HG03097 (cell line): ENCODE measurements at regions not wholly inside any gene's neighbourhood (a gene's known extent, or its start where the extent isn't known, plus 50 kb on each side); places are given as distances from the start of the nearest gene placed in this dataset.

Experiments used
- ATAC-seq: cut with Tn5 transposase; IDR thresholded peaks from one replicate; pipeline ENCODE4 v1.9.1; 2021; ENCODE audit not compliant: unreplicated experiment, low FRiP score

DNA sequence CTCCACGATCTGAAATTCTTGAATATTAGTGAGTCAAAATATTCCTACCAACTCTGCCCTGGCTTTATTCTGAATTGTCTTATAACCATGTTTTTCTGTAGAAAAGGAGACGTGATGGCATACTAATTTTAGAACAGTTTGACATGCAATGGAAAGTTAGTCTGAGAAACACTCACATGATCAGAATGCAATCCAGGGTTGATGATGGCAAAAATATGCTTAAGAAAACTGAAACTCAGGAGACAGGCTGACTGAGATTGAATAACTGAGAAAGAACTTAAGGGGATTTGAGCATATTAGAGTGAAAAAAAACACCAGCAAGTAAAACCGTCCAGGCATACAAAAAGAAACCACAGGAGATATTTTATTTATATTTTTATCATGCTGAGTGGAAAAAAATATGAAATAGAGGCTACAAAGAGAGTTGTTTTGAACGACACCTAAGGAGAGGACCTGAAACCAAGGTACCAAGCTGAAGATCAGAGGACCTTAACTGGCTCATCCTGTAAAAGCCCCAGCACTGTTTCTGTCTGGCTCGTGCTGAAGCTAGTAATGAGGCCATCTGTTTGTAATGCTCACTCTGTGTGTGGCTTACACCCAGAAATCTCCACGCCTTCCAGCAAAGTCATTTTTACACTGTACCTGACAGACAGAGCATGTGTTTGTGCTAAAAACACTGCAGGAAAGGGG, 437.2 kb upstream of the PKDCC start:
- ATAC-seq = no peak

DNA sequence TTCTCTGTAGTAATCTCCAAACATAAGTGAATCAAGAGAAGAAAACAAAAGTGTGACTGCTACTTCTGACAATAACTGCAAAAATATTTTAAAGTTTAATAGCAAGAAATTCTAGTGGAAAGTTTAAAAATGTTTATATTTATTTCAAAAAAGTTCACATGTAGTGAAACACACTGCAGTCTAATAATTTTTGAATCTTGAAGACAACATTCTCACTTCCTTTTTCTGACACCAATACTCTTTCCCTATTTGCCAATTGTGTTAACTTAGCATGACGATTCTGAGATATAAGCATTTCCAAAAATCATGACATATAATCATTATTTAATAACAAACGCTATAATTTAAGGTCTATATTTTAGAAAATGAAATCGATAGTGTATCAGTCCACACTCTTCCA, 429.1 kb upstream of the PKDCC start:
- no peak for ATAC-seq

DNA sequence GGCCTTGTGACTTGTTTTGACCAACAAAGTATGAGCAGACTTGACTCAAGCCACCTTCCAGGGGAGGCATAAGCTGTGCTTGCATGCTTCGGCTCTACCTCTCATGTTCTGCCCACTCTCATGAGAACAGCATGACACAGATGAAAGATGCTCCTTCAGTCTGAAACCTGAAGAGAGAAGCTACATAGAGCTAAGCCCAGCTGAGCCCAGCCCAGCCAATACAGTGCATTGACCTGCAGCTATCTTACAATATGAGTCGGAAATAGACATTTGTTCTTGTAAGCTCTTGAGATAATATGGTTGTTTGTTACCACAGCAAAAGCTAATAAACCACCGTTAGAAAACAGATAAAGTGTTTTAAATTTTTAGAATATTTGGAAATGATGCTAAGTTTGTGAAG, 426.7 kb upstream of the PKDCC start:
- no peak for ATAC-seq

DNA sequence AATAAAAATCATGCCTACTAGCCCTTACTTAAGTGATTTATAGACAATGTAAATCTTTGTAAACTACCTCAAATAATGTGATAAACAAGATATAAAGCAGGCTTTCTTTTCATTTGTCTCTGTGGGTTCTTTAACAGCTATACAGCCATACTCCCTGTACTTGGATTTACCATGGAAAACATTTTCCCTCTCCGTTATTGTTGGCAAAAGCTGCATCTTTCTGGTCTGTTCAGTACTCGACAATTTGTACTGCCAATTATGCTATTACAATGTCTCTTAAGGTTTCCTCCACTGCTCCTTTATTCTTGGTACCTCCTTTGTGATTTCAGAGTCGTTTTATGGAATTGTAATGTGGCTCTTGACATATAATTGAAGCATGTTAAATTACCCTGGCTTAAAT, 426.3 kb upstream of the PKDCC start:
- ATAC-seq = no peak

DNA sequence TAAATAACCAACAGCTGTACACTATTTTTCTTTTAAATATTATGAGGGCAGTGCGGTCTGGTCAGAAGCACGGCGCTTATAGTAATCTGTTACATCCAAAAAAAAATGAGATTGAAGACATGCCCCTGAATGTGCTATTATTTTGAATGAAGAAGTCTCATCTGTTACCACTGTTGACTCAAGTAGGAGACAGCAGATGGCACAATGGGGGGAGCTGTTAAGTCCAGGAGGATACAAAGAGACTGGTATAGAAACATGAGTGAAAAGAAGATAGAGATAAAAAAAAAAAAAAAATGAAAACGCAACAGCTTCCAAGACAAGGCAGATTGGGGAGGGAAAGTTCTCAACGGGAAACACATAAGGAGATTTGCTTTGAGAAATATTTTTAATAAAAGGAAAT, 425.5 kb upstream of the PKDCC start:
- no peak for ATAC-seq

DNA sequence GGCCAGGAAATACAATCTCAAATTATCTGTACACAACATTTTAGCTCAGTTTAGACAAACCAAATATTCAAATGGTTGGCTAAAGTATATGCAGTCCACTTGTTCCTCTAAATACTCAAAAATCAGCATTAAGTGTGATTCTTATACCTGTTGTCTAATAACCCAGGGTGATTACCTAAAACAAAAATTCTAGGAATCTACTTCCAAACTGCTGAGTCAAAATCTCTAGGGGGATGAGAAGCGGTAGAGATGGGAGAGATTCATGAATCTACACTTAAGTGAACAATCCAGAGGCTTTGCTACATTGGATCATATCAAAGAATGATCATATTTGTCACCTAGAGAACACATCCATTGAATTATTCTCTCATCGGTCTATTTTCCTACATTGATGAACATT, 420.9 kb upstream of the PKDCC start:
- no peak for ATAC-seq

DNA sequence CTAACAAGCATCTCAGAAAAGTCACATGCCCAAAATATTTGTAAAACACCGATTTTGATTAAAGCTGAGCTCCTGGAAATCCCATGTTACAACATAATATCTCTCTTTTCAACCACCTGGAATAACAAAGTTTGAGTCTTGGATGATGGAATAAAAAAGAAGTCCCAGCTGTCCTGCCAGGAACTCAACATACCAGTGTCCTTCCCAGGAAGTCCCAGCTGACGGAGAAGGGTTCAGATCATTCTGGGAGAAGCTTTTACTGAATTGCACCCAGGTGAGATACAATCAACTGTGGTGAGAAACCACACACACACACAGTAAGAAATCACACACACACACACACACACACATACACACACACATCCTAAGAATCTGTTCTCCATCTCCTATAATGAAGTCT, 413.1 kb upstream of the PKDCC start:
- ATAC-seq = no peak

DNA sequence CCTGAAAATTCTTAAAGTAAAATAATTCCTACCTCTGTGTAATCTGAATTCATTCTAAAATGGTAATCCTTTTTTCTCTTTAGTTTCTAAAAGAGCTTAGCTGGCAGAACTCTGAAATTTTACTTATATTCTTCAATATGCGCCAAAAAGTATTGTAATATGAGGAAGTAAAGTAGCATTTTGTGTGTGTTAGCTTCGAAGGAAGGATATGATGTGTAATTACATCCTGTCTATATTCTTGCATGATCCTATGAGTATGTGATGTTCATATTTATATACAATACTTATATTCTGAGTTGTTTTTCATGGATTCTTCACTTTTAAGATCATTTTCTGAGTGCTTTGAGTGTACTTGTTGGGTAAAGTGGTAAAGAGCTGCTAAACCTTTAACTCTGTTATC, 402.9 kb upstream of the PKDCC start:
- no peak for ATAC-seq

DNA sequence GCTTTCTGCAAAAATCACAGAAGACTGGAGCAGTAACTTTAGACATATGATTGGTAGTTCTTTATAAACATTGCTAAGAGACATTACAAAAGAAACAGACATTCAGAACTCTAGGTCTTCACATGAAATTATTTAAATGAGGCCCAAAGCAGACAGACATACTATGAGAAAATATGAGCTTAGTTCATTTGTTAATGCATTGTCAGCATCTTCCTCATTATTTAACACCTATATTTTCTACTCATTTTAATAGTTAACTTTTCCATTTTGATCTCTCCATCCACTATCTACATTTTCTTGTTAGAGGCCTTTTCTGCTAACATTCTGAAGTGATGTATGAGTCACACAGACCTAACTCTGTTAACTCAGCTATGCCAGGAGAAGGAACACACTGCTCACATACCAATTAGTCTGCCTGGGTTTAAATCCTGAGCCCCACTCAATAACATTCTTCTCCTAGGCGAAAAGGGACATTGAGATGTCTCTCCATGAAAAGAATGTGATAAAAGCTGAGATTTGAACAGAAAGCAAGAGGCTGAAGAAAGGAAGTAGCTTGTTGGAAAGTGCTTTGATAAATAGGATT, 400.3 kb upstream of the PKDCC start:
- no peak for ATAC-seq

DNA sequence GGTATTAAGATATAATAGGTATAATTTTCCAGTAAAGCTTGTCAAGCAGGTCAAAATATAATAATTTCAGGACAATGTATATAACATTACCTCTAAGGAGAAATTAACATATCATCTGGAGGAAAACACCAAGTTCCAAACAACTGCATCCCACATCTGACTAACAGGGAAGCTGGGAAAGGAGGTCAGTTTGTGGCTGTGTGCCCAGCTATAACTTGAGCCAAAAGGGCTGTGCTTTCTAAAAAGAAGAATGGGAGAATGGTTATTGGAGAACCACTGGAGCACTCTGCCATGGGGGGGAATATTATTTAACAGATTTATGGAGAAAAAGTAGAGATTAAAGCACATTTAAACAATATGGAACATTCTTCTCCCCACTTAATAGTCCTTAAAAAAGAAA, 390.6 kb upstream of the PKDCC start:
- ATAC-seq = no peak

DNA sequence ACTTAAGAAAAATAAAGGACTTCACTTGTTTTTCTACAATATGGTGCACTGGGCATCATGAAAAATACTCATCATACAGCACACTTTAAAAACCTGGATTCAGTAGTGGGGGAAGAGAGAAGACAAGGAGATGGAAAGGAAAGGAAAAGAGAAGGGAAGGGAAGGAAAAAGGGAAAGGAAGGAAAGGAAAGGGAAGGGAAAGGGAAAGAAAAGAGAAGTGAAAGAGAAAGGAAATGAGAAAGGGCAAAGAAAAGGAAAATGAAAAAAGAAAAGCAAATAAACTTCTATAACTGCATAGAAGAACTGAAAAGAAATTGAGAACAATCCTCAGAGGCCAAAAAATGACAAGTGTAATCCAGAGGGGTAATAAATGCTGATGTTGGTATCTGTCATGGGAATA, 388.1 kb upstream of the PKDCC start:
- ATAC-seq = no peak

DNA sequence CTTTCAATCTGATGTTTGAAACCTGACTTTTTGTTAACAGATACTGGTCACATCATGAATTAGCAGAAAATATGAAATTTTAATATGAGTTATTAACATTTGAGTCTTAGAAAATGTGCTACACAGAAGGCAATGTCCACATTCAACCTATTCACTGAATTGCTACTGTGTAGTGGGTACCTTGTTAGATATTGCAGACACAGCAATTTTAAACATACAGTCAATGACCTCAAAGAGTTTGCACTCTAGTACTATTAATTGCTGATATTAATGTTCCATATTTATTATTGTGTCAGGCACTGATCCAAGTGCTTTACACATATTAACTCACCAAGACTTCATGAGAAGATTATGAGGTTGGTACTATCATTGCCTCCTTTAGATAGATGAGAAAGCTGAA, 385.4 kb upstream of the PKDCC start:
- ATAC-seq = no peak

DNA sequence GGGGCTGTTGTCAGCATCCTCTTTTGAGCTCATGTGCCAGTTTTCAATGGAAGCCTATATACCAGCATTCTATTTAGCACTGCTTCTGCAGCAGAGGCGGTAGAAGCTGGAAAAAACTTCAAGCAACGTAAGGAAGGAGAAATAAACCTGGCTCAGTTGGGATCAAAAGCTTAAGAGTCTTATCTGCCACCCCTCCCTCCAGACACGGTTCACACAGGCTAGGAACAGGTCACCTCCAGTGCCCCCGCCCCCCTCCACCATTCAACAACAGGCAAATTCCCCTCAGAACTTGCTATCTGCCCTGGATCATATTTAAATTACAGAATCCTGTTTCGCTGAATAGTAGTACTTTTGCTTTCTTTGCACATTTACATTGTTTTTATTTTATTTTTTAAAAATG, 384.8 kb upstream of the PKDCC start:
- no peak for ATAC-seq

DNA sequence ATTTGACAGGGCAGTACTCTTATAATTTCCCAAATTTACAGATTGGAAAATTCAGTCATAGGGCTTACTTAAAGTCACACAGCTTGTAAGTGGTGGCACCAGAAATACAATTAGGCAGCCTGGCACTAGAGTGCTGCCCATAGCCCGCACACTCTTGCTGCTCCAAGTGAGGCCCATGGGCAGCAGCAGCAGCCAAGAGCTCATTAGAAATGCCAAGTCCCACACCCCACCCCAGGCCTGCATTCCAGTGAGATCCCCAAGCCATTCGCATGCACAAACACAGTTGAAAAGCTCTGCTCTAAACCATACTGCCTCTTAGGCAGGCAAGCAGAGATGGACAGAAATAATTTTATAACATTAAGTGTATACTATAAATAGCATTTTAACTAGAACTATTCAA, 379.3 kb upstream of the PKDCC start:
- no peak for ATAC-seq

DNA sequence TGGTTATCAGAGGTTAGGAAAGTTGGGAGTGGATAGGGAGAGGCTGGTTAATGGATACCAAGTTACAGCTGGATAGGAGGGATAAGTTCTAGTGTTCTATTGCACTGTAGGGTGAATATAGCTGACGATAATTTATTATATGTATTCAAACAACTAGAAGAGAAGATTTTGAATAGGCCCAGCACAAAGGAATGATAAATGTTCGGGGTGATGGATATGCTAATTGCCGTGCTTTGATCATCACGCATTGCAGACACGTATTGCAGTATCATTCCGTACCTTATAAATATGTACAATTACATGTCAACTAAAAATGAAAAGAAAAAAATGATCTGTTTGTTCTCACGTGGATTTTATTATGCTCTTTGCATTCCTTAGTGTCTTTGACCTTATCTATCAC, 369.2 kb upstream of the PKDCC start:
- no peak for ATAC-seq

DNA sequence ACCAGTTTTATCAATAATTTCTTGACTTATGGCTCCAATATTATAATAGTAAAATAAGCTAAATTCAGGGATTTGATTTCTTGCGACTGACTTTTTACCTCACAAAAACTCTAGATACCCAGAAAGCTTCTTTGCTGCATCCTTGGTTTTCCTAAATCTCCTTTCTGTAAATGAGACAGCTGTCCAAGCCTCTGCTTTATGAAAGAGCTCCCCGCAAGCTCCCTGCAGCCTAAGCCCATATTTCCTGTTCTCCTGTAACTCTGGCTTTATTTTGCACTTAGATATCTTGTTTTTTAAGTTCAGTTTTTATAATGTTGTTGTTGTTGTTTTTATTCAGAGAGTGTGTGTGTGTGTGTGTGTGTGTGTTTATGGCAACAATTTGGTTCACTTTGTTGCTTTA, 361.7 kb upstream of the PKDCC start:
- no peak for ATAC-seq

DNA sequence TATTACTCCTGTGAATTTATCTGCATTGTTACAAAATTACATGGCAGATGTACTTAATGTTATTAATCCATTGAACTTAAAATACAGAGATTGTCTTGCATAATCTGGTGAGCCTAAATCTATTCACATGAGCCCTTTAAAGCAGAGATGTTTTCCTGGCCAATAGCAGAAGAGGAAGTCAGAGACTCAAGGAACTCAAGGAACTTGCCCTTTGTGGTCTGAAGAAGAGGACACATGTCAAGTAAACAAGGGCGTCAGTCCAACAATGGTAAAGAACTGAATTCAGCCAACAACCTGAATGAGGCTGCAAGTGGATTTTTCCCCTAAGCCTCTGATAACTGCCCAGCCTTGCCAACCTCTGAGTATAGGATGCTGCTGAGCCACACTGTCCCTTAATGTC, 356.3 kb upstream of the PKDCC start:
- ATAC-seq = no peak

DNA sequence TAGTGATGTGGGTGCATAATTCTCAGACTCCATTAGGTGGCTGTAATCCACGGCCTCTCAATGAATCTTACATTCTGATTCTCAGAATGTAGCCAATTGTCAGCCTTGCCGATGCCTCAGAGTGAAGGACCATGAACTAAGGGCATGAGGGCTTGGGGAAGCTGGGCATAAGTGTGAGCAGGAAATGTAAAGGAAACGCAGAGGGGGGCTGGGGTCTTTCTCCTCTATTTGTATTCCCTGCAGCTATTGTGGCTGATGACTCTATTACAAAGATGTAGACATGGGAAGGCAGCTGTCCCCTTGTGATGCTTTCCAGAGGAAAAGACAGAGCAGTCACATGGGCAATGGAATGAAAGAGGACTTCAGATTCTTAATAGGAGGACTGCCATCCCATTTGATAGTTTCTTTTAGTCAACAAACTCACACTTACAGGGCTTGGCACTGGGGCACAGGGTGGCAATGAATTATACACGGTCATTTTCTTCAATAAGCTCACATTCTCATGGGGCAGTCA, 353.2 kb upstream of the PKDCC start:
- ATAC-seq = no peak

DNA sequence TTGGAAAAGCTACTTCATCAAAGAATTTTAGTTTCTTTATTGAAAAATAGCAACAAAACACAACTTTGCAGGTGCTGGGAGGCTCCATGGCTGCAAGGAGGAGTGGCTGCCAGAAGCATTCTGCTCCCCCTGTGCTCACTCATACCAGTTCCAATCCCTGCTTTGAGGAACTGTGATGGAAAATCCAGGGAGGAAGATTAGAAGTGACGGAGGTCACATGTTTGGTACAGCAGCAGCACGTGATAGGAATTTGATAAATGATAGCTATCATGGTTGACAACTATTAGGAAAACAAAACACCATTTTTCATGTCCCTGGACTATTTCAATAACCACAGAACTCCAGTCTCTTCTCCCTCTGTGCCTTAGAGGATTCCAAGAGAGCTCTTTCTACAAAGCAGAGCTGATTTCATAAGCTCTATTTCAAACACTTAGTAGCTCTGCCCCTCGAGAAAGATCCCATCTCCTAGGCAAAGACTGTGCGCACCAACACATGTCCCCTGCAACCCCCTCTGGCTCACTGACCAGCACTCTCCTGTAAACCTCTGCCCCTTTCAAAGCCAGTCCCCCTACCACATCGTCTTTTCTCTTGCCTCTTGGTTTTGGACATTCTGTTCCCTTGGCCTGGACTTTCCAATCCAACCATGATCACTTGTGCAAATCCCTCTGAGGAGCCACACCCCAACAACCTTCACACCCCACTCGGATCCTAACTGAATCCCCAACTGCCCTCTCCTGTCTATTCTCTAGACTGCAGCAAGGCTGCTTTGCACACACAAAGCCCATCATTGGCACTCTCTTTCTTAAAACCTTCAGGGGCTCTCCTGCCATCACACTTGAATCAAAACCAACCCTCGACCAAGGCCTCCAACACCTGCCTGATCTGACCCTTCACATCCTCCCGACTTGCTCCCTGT, 352.4 kb upstream of the PKDCC start:
- no peak for ATAC-seq

DNA sequence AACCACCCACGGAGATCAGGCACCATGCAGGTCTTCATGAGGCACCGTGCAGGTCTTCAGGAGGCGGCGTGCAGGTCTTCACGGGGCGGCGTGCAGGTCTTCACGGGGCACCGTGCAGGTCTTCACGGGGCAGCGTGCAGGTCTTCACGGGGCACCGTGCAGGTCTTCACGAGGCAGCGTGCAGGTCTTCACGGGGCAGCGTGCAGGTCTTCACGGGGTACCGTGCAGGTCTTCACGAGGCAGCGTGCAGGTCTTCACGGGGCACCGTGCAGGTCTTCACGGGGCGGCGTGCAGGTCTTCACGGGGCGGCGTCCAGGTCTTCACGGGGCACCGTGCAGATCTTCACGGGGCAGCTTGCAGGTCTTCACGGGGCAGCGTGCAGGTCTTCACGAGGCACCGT, 350.4 kb upstream of the PKDCC start:
- ATAC-seq = no peak

DNA sequence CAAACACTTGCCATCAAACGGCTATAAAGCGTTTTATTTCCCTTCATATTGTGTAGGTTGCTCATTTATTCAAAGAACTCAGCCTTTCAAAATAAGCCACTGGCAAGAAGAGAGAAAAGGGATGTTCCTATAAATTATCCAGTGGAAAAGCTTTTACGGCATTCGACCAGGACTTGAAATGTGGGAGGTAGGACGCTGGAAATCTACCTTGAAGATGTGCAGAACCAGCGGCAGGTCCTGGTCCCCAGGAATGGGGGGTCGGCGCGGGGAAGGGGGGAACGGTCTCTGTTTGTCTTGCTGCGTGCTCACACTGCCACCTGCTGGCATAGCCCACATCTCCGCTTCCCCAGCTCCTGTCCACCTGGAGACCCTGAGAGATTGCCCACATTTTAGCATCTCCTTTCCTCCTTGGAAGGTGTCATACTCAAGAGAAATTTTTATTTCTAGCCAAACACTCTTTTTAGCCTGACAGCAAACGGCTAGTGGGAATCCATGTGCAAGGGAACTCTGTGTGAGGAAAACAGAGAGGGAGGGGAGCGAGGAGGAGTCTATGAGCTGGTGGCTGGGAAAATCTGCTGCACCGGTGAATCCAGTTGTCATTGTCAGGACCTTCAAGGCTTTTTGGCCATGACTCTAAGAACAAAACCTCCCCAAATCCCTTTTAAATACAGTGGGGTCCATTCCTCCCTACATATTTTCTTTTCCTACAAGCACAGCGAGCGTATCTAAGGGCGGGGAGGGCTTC, 349.0 kb upstream of the PKDCC start:
- no peak for ATAC-seq
